T-helper 22 cell (primary cell): ENCODE measurements at regions not wholly inside any gene's neighbourhood (a gene's known extent, or its start where the extent isn't known, plus 50 kb on each side); places are given as distances from the start of the nearest gene placed in this dataset.
"Not testable (repeated sequence)": the region's sequence is repeated elsewhere in the genome, so short reads cannot be mapped to it uniquely, and the experiment has no call there.

Experiments
- DNase-seq: peaks from one replicate; pipeline ENCODE4 v3.0.0-alpha.2; 2020; ENCODE audit warnings: low read depth

- DNase-seq: no peak
These were observed 550.3 kb downstream of the RAB28 start for GRCh38 chr4:12933760-12934221.

GRCh38 chr4:12932203-12932788, 551.8 kb downstream of the RAB28 start:
- DNase-seq: no peak

- no peak for DNase-seq
These were observed 554.4 kb downstream of the RAB28 start for GRCh38 chr4:12929784-12930183.

GRCh38 chr4:12928751-12929150, 555.4 kb downstream of the RAB28 start:
- no peak for DNase-seq

GRCh38 chr4:12926189-12927066, 557.7 kb downstream of the RAB28 start:
- DNase-seq: no peak

GRCh38 chr4:12924728-12925320, 559.3 kb downstream of the RAB28 start:
- DNase-seq: no peak

- no peak for DNase-seq
These were observed 559.9 kb downstream of the RAB28 start for GRCh38 chr4:12924253-12924652.

GRCh38 chr4:12912896-12913418, 571.2 kb downstream of the RAB28 start:
- DNase-seq: no peak

GRCh38 chr4:12911750-12912358, 572.3 kb downstream of the RAB28 start:
- no peak for DNase-seq

GRCh38 chr4:12903640-12904039, 580.5 kb downstream of the RAB28 start:
- not testable (repeated sequence) for DNase-seq

GRCh38 chr4:12902735-12903134, 581.4 kb downstream of the RAB28 start:
- DNase-seq: no peak

GRCh38 chr4:12897954-12898353, 586.2 kb downstream of the RAB28 start:
- no peak for DNase-seq

GRCh38 chr4:12894062-12894461, 590.1 kb downstream of the RAB28 start:
- DNase-seq: no peak

- DNase-seq: no peak
These were observed 595.1 kb downstream of the RAB28 start for GRCh38 chr4:12889054-12889453.

GRCh38 chr4:12884846-12885796, 599.0 kb downstream of the RAB28 start:
- DNase-seq: no peak

- DNase-seq: no peak
These were observed 602.1 kb downstream of the RAB28 start for GRCh38 chr4:12881945-12882584.

- DNase-seq: no peak
These were observed 603.3 kb downstream of the RAB28 start for GRCh38 chr4:12880844-12881243.

GRCh38 chr4:12879496-12879895, 604.6 kb downstream of the RAB28 start:
- no peak for DNase-seq

GRCh38 chr4:12875640-12876243, 608.4 kb downstream of the RAB28 start:
- no peak for DNase-seq

- DNase-seq: no peak
These were observed 610.8 kb downstream of the RAB28 start for GRCh38 chr4:12873351-12873750.
